ENCODE measurements at regions not wholly inside any gene's neighbourhood (a gene's known extent, or its start where the extent isn't known, plus 50 kb on each side); places are given as distances from the start of the nearest gene placed in this dataset.

- WGBS, 3 donors, result 90 to 95% (median 92%) methylated on average over 1 of the region's 1 CpG
- DNase-seq (no peak), FAIRE-seq (no peak)
- peaks cover 0 to 15% (median 0%) of the 10 kb centered on the region in 3 donors for H3K4me1 ChIP-seq (ENCODE audit: control insufficient read depth in 3 of 3, insufficient read depth in 2 of 3, low read depth in 1 of 3, low read length in 2 of 3)
- H3K36me3 ChIP-seq (ENCODE audit: control insufficient read depth in 3 of 3, insufficient read depth in 2 of 3, low read depth in 1 of 3, low read length in 3 of 3), result no peaks in the 10 kb centered on the region
- no peak overlapping the region for H3K27ac ChIP-seq (ENCODE audit: low read depth in 1 of 3, low read length in 2 of 3)
- H3K9me3 ChIP-seq (ENCODE audit: control insufficient read depth in 2 of 2, insufficient read depth in 1 of 2, low read depth in 1 of 2, low read length in 1 of 2), result no peaks in the 10 kb centered on the region
- no peaks in the 10 kb centered on the region for H3K27me3 ChIP-seq (ENCODE audit: control insufficient read depth in 3 of 3, insufficient read depth in 3 of 3, low read length in 3 of 3)
- no peak overlapping the region for H3K4me3 ChIP-seq (ENCODE audit: low read depth in 1 of 3, low read length in 3 of 3)
Observed at GRCh38 chr7:18420748-18421147, 74.8 kb upstream of the HDAC9 start.

- H3K27me3 ChIP-seq (ENCODE audit: control insufficient read depth in 3 of 3, insufficient read depth in 3 of 3, low read length in 3 of 3), result no peaks in the 10 kb centered on the region
- FAIRE-seq (no peak), DNase-seq (peak in 1 of 2 donors; percentile 3)
- no peaks in the 10 kb centered on the region for H3K9me3 ChIP-seq (ENCODE audit: control insufficient read depth in 2 of 2, insufficient read depth in 1 of 2, low read depth in 1 of 2, low read length in 1 of 2)
- 63 to 67% (median 66%) methylated on average over 4 of the region's 4 CpGs for WGBS, 3 donors
- H3K36me3 ChIP-seq (ENCODE audit: control insufficient read depth in 3 of 3, insufficient read depth in 2 of 3, low read depth in 1 of 3, low read length in 3 of 3), result no peaks in the 10 kb centered on the region
- no peak overlapping the region for H3K27ac ChIP-seq (ENCODE audit: low read depth in 1 of 3, low read length in 2 of 3)
- H3K4me1 ChIP-seq (ENCODE audit: control insufficient read depth in 3 of 3, insufficient read depth in 2 of 3, low read depth in 1 of 3, low read length in 2 of 3), result peaks cover 0 to 15% (median 0%) of the 10 kb centered on the region in 3 donors
- no peak overlapping the region for H3K4me3 ChIP-seq (ENCODE audit: low read depth in 1 of 3, low read length in 3 of 3)
Observed at GRCh38 chr7:18421297-18422002, 74.1 kb upstream of the HDAC9 start.

- DNase-seq (no peak), FAIRE-seq (no peak)
Observed at GRCh38 chr7:18425227-18425626, 70.3 kb upstream of the HDAC9 start.

GRCh38 chr7:18425838-18426445 is 69.6 kb upstream of the HDAC9 start:
- Histone ChIP-seq H3K27me3 (ENCODE audit: control insufficient read depth in 3 of 3, insufficient read depth in 3 of 3, low read length in 3 of 3) (no peaks in the 10 kb centered on the region), H3K36me3 (ENCODE audit: control insufficient read depth in 3 of 3, insufficient read depth in 2 of 3, low read depth in 1 of 3, low read length in 3 of 3) (no peaks in the 10 kb centered on the region), H3K9me3 (ENCODE audit: control insufficient read depth in 2 of 2, insufficient read depth in 1 of 2, low read depth in 1 of 2, low read length in 1 of 2) (no peaks in the 10 kb centered on the region), H3K27ac (ENCODE audit: low read depth in 1 of 3, low read length in 2 of 3) (no peak overlapping the region), H3K4me1 (ENCODE audit: control insufficient read depth in 3 of 3, insufficient read depth in 2 of 3, low read depth in 1 of 3, low read length in 2 of 3) (peaks cover 0 to 10% (median 0%) of the 10 kb centered on the region in 3 donors), H3K4me3 (ENCODE audit: low read depth in 1 of 3, low read length in 3 of 3) (no peak overlapping the region)
- FAIRE-seq (no peak), DNase-seq (no peak)
- WGBS, 3 donors, result 69 to 88% (median 86%) methylated on average over 5 of the region's 5 CpGs

More at GRCh38 chr7:18425227-18425626, 70.3 kb upstream of the HDAC9 start:
- Histone ChIP-seq H3K36me3 (ENCODE audit: control insufficient read depth in 3 of 3, insufficient read depth in 2 of 3, low read depth in 1 of 3, low read length in 3 of 3) (no peaks in the 10 kb centered on the region), H3K27me3 (ENCODE audit: control insufficient read depth in 3 of 3, insufficient read depth in 3 of 3, low read length in 3 of 3) (no peaks in the 10 kb centered on the region), H3K4me1 (ENCODE audit: control insufficient read depth in 3 of 3, insufficient read depth in 2 of 3, low read depth in 1 of 3, low read length in 2 of 3) (peaks cover 0 to 15% (median 0%) of the 10 kb centered on the region in 3 donors), H3K9me3 (ENCODE audit: control insufficient read depth in 2 of 2, insufficient read depth in 1 of 2, low read depth in 1 of 2, low read length in 1 of 2) (no peaks in the 10 kb centered on the region), H3K4me3 (ENCODE audit: low read depth in 1 of 3, low read length in 3 of 3) (no peak overlapping the region), H3K27ac (ENCODE audit: low read depth in 1 of 3, low read length in 2 of 3) (no peak overlapping the region)
- 95 to 97% (median 96%) methylated on average over 4 of the region's 4 CpGs for WGBS, 3 donors

- FAIRE-seq, result no peak
- no peak for DNase-seq
- H3K27me3 ChIP-seq (ENCODE audit: control insufficient read depth in 3 of 3, insufficient read depth in 3 of 3, low read length in 3 of 3), result no peaks in the 10 kb centered on the region
Observed at GRCh38 chr7:18426564-18427226, 68.9 kb upstream of the HDAC9 start.

GRCh38 chr7:18429547-18429946 is 66.0 kb upstream of the HDAC9 start:
- DNase-seq (no peak), FAIRE-seq (peak; percentile 15)
- H3K27me3 ChIP-seq (ENCODE audit: control insufficient read depth in 3 of 3, insufficient read depth in 3 of 3, low read length in 3 of 3), result no peaks in the 10 kb centered on the region
- WGBS, 3 donors, result 85 to 92% (median 87%) methylated on average over 3 of the region's 3 CpGs
- no peak overlapping the region for H3K4me3 ChIP-seq (ENCODE audit: low read depth in 1 of 3, low read length in 3 of 3)
- no peaks in the 10 kb centered on the region for H3K4me1 ChIP-seq (ENCODE audit: control insufficient read depth in 3 of 3, insufficient read depth in 2 of 3, low read depth in 1 of 3, low read length in 2 of 3)
- no peaks in the 10 kb centered on the region for H3K36me3 ChIP-seq (ENCODE audit: control insufficient read depth in 3 of 3, insufficient read depth in 2 of 3, low read depth in 1 of 3, low read length in 3 of 3)
- no peaks in the 10 kb centered on the region for H3K9me3 ChIP-seq (ENCODE audit: control insufficient read depth in 2 of 2, insufficient read depth in 1 of 2, low read depth in 1 of 2, low read length in 1 of 2)
- no peak overlapping the region for H3K27ac ChIP-seq (ENCODE audit: low read depth in 1 of 3, low read length in 2 of 3)

More at GRCh38 chr7:18426564-18427226, 68.9 kb upstream of the HDAC9 start:
- no peak overlapping the region for H3K27ac ChIP-seq (ENCODE audit: low read depth in 1 of 3, low read length in 2 of 3)
- no peaks in the 10 kb centered on the region for H3K9me3 ChIP-seq (ENCODE audit: control insufficient read depth in 2 of 2, insufficient read depth in 1 of 2, low read depth in 1 of 2, low read length in 1 of 2)
- peaks cover 0 to 7% (median 0%) of the 10 kb centered on the region in 3 donors for H3K4me1 ChIP-seq (ENCODE audit: control insufficient read depth in 3 of 3, insufficient read depth in 2 of 3, low read depth in 1 of 3, low read length in 2 of 3)
- no peak overlapping the region for H3K4me3 ChIP-seq (ENCODE audit: low read depth in 1 of 3, low read length in 3 of 3)
- WGBS, 3 donors, result 44 to 61% (median 47%) methylated on average over 1 of the region's 1 CpG
- H3K36me3 ChIP-seq (ENCODE audit: control insufficient read depth in 3 of 3, insufficient read depth in 2 of 3, low read depth in 1 of 3, low read length in 3 of 3), result no peaks in the 10 kb centered on the region

GRCh38 chr7:18430810-18431209 is 64.7 kb upstream of the HDAC9 start:
- 88 to 100% (median 96%) methylated on average over 2 of the region's 2 CpGs for WGBS, 3 donors
- no peaks in the 10 kb centered on the region for H3K9me3 ChIP-seq (ENCODE audit: control insufficient read depth in 2 of 2, insufficient read depth in 1 of 2, low read depth in 1 of 2, low read length in 1 of 2)
- H3K27ac ChIP-seq (ENCODE audit: low read depth in 1 of 3, low read length in 2 of 3), result no peak overlapping the region
- DNase-seq, result no peak
- no peaks in the 10 kb centered on the region for H3K36me3 ChIP-seq (ENCODE audit: control insufficient read depth in 3 of 3, insufficient read depth in 2 of 3, low read depth in 1 of 3, low read length in 3 of 3)
- no peak overlapping the region for H3K4me3 ChIP-seq (ENCODE audit: low read depth in 1 of 3, low read length in 3 of 3)
- no peaks in the 10 kb centered on the region for H3K27me3 ChIP-seq (ENCODE audit: control insufficient read depth in 3 of 3, insufficient read depth in 3 of 3, low read length in 3 of 3)
- no peaks in the 10 kb centered on the region for H3K4me1 ChIP-seq (ENCODE audit: control insufficient read depth in 3 of 3, insufficient read depth in 2 of 3, low read depth in 1 of 3, low read length in 2 of 3)
- no peak for FAIRE-seq

- DNase-seq (no peak), FAIRE-seq (no peak)
- WGBS, 3 donors, result 85 to 91% (median 86%) methylated on average over 6 of the region's 6 CpGs
Observed at GRCh38 chr7:18434171-18434570, 61.4 kb upstream of the HDAC9 start.

More at GRCh38 chr7:18434171-18434570, 61.4 kb upstream of the HDAC9 start:
- no peaks in the 10 kb centered on the region for H3K27me3 ChIP-seq (ENCODE audit: control insufficient read depth in 3 of 3, insufficient read depth in 3 of 3, low read length in 3 of 3)
- no peaks in the 10 kb centered on the region for H3K36me3 ChIP-seq (ENCODE audit: control insufficient read depth in 3 of 3, insufficient read depth in 2 of 3, low read depth in 1 of 3, low read length in 3 of 3)
- H3K27ac ChIP-seq (ENCODE audit: low read depth in 1 of 3, low read length in 2 of 3), result no peak overlapping the region
- no peaks in the 10 kb centered on the region for H3K4me1 ChIP-seq (ENCODE audit: control insufficient read depth in 3 of 3, insufficient read depth in 2 of 3, low read depth in 1 of 3, low read length in 2 of 3)
- no peaks in the 10 kb centered on the region for H3K9me3 ChIP-seq (ENCODE audit: control insufficient read depth in 2 of 2, insufficient read depth in 1 of 2, low read depth in 1 of 2, low read length in 1 of 2)
- H3K4me3 ChIP-seq (ENCODE audit: low read depth in 1 of 3, low read length in 3 of 3), result no peak overlapping the region
